ENCODE measurements at regions not wholly inside any gene's neighbourhood (a gene's known extent, or its start where the extent isn't known, plus 50 kb on each side); places are given as distances from the start of the nearest gene placed in this dataset.
"Not testable (repeated sequence)": the region's sequence is repeated elsewhere in the genome, so short reads cannot be mapped to it uniquely, and the experiment has no call there.

GRCh38 chr21:15127437-15127836 is 62.6 kb upstream of the NRIP1 start:
- Histone ChIP-seq H3K27me3 (ENCODE audit: control insufficient read depth in 2 of 2, insufficient read depth in 2 of 2, low read length in 2 of 2) (no peaks in the 10 kb centered on the region), H3K4me3 (replicated peaks in 1 of 3; ENCODE audit: low read depth in 2 of 3, low read length in 3 of 3) (no peak overlapping the region), H3K36me3 (replicated peaks in 1 of 2; ENCODE audit: control insufficient read depth in 1 of 2, insufficient read depth in 2 of 2, low read length in 2 of 2) (no peaks in the 10 kb centered on the region), H3K4me1 (ENCODE audit: control insufficient read depth in 1 of 2, insufficient read depth in 2 of 2, low read length in 2 of 2) (peaks cover 11 to 14% of the 10 kb centered on the region in 2 donors), H3K4me2 (replicated peaks; ENCODE audit: extremely low read depth, low read length, poor library complexity, severe bottlenecking) (no peak overlapping the region), H4K20me1 (ENCODE audit: insufficient read depth, low read length) (no peaks in the 10 kb centered on the region), H2AFZ (ENCODE audit: insufficient read depth, low read depth, low read length, poor library complexity, severe bottlenecking) (no peak overlapping the region), H3K27ac (ENCODE audit: low read depth in 1 of 2, low read length in 2 of 2) (no peak overlapping the region), H3K9ac (ENCODE audit: insufficient read depth, low read length, poor library complexity, severe bottlenecking) (no peak overlapping the region), H3K79me2 (ENCODE audit: insufficient read depth, low read length) (no peaks in the 10 kb centered on the region), H3K9me3 (replicated peaks in 1 of 2; ENCODE audit: control insufficient read depth in 1 of 2, insufficient read depth in 1 of 2, low read length in 2 of 2) (no peaks in the 10 kb centered on the region)
- H3K4me3 Mint-ChIP-seq, result no peak overlapping the region
- no peak overlapping the region for H3K27ac Mint-ChIP-seq
- H3K9me3 Mint-ChIP-seq, result peaks cover 0 to 2% (median 0%) of the 10 kb centered on the region in 7 donors
- DNase-seq, result no peak
- peaks cover 0 to 4% (median 1%) of the 10 kb centered on the region in 3 donors for H3K27me3 Mint-ChIP-seq (ENCODE audit: low read depth in 3 of 3)
- intact Hi-C loops (cut with micrococcal nuclease), result no loop called here
- H3K36me3 Mint-ChIP-seq, result no peaks in the 10 kb centered on the region
- peaks cover 19% of the 10 kb centered on the region for H3K4me1 Mint-ChIP-seq
- no peak for TF ChIP-seq CTCF (IDR thresholded peaks at IDR 0.05)

- H3K27ac Mint-ChIP-seq, result no peak overlapping the region
- DNase-seq, result peak; percentile 15 to 42 (median 40)
- Histone ChIP-seq H3K36me3 (replicated peaks in 1 of 2; ENCODE audit: control insufficient read depth in 1 of 2, insufficient read depth in 2 of 2, low read length in 2 of 2) (no peaks in the 10 kb centered on the region), H2AFZ (ENCODE audit: insufficient read depth, low read depth, low read length, poor library complexity, severe bottlenecking) (no peak overlapping the region), H3K4me2 (replicated peaks; ENCODE audit: extremely low read depth, low read length, poor library complexity, severe bottlenecking) (no peak overlapping the region), H3K9me3 (replicated peaks in 1 of 2; ENCODE audit: control insufficient read depth in 1 of 2, insufficient read depth in 1 of 2, low read length in 2 of 2) (no peaks in the 10 kb centered on the region), H3K4me3 (replicated peaks in 1 of 3; ENCODE audit: low read depth in 2 of 3, low read length in 3 of 3) (no peak overlapping the region), H3K4me1 (ENCODE audit: control insufficient read depth in 1 of 2, insufficient read depth in 2 of 2, low read length in 2 of 2) (peaks cover 14 to 16% of the 10 kb centered on the region in 2 donors), H3K9ac (ENCODE audit: insufficient read depth, low read length, poor library complexity, severe bottlenecking) (no peak overlapping the region), H3K79me2 (ENCODE audit: insufficient read depth, low read length) (no peaks in the 10 kb centered on the region), H3K27ac (ENCODE audit: low read depth in 1 of 2, low read length in 2 of 2) (no peak overlapping the region), H4K20me1 (ENCODE audit: insufficient read depth, low read length) (no peaks in the 10 kb centered on the region), H3K27me3 (ENCODE audit: control insufficient read depth in 2 of 2, insufficient read depth in 2 of 2, low read length in 2 of 2) (no peaks in the 10 kb centered on the region)
- intact Hi-C loops (cut with micrococcal nuclease), result no loop called here
- no peak overlapping the region for H3K4me3 Mint-ChIP-seq
- no peak for TF ChIP-seq CTCF (IDR thresholded peaks at IDR 0.05)
- peaks cover 0 to 4% (median 1%) of the 10 kb centered on the region in 3 donors for H3K27me3 Mint-ChIP-seq (ENCODE audit: low read depth in 3 of 3)
- H3K9me3 Mint-ChIP-seq, result peaks cover 0 to 2% (median 0%) of the 10 kb centered on the region in 7 donors
- no peaks in the 10 kb centered on the region for H3K36me3 Mint-ChIP-seq
- H3K4me1 Mint-ChIP-seq, result peaks cover 20% of the 10 kb centered on the region
- WGBS (ENCODE audit: insufficient coverage), result no CpG with 5 or more reads among the region's 1 CpG
Observed at GRCh38 chr21:15128267-15128666, 63.5 kb upstream of the NRIP1 start.

GRCh38 chr21:15128714-15129113 is 63.9 kb upstream of the NRIP1 start:
- intact Hi-C loops (cut with micrococcal nuclease); H3K36me3 Mint-ChIP-seq; H3K27me3 ChIP-seq (ENCODE audit: control insufficient read depth in 2 of 2, insufficient read depth in 2 of 2, low read length in 2 of 2); H3K9me3 ChIP-seq (replicated peaks in 1 of 2; ENCODE audit: control insufficient read depth in 1 of 2, insufficient read depth in 1 of 2, low read length in 2 of 2); H4K20me1 ChIP-seq (ENCODE audit: insufficient read depth, low read length); H3K27ac ChIP-seq (ENCODE audit: low read depth in 1 of 2, low read length in 2 of 2); H3K9ac ChIP-seq (ENCODE audit: insufficient read depth, low read length, poor library complexity, severe bottlenecking); H3K9me3 Mint-ChIP-seq; H3K27me3 Mint-ChIP-seq (ENCODE audit: low read depth in 3 of 3); H3K4me3 Mint-ChIP-seq; H3K79me2 ChIP-seq (ENCODE audit: insufficient read depth, low read length); H3K4me3 ChIP-seq (replicated peaks in 1 of 3; ENCODE audit: low read depth in 2 of 3, low read length in 3 of 3); H3K4me2 ChIP-seq (replicated peaks; ENCODE audit: extremely low read depth, low read length, poor library complexity, severe bottlenecking); H3K36me3 ChIP-seq (replicated peaks in 1 of 2; ENCODE audit: control insufficient read depth in 1 of 2, insufficient read depth in 2 of 2, low read length in 2 of 2); H2AFZ ChIP-seq (ENCODE audit: insufficient read depth, low read depth, low read length, poor library complexity, severe bottlenecking): not testable (repeated sequence)
- H3K4me1 ChIP-seq (ENCODE audit: control insufficient read depth in 1 of 2, insufficient read depth in 2 of 2, low read length in 2 of 2), result peaks cover 18 to 20% of the 10 kb centered on the region in 2 donors
- Mint-ChIP-seq H3K27ac (peak overlapping the region in 1 of 7 donors; percentile 63), H3K4me1 (peaks cover 25% of the 10 kb centered on the region)
- DNase-seq, result peak in 1 of 3 donors; percentile 4

Data from CD14-positive monocyte (primary cell).